Osteocyte (in vitro differentiated cells): ENCODE measurements at regions not wholly inside any gene's neighbourhood (a gene's known extent, or its start where the extent isn't known, plus 50 kb on each side); places are given as distances from the start of the nearest gene placed in this dataset.

Experiments
- DNase-seq: peaks from one replicate; pipeline ENCODE4 v3.0.0; 2021; ENCODE audit warnings: mixed read lengths; ENCODE audit not compliant: unreplicated experiment; ENCODE audit errors: extremely low spot score
- H3K27ac Mint-ChIP-seq: one replicate; pipeline ENCODE4 v1.8.0; 2021; ENCODE audit warnings: mild to moderate bottlenecking, mixed read lengths; ENCODE audit not compliant: unreplicated experiment
- H3K27me3 Mint-ChIP-seq: one replicate; pipeline ENCODE4 v1.8.0; 2021; ENCODE audit warnings: mixed read lengths; ENCODE audit not compliant: unreplicated experiment
- H3K36me3 Mint-ChIP-seq: one replicate; pipeline ENCODE4 v1.8.0; 2021; ENCODE audit warnings: mixed read lengths; ENCODE audit not compliant: unreplicated experiment
- H3K4me1 Mint-ChIP-seq: one replicate; pipeline ENCODE4 v1.8.0; 2021; ENCODE audit warnings: mixed read lengths; ENCODE audit not compliant: unreplicated experiment
- H3K4me3 Mint-ChIP-seq: one replicate; pipeline ENCODE4 v1.8.0; 2021; ENCODE audit warnings: mild to moderate bottlenecking, moderate library complexity, mixed read lengths; ENCODE audit not compliant: unreplicated experiment
- H3K9me3 Mint-ChIP-seq: one replicate; pipeline ENCODE4 v1.8.0; 2021; ENCODE audit warnings: mixed read lengths; ENCODE audit not compliant: unreplicated experiment
- CTCF ChIP-seq: fragments of 200-600 bp; sonication (generic); IDR thresholded peaks from 2 replicates; pipeline ENCODE4 v1.5.0; 2021; ENCODE audit warnings: antibody characterized with exemption, mild to moderate bottlenecking, moderate library complexity

- no peak for TF ChIP-seq CTCF
- peaks cover 30% of the 10 kb centered on the region for H3K4me1 Mint-ChIP-seq
- DNase-seq, result no peak
- H3K9me3 Mint-ChIP-seq, result peaks cover 25% of the 10 kb centered on the region
- H3K36me3 Mint-ChIP-seq, result peaks cover 11% of the 10 kb centered on the region
- H3K4me3 Mint-ChIP-seq, result no peak overlapping the region
- no peak overlapping the region for H3K27ac Mint-ChIP-seq
- H3K27me3 Mint-ChIP-seq, result no peaks in the 10 kb centered on the region
Observed at GRCh38 chr2:128425731-128426620, 107.3 kb upstream of the HS6ST1 start.

- H3K4me3 Mint-ChIP-seq, result no peak overlapping the region
- TF ChIP-seq CTCF, result no peak
- H3K4me1 Mint-ChIP-seq, result peaks cover 27% of the 10 kb centered on the region
- no peaks in the 10 kb centered on the region for H3K27me3 Mint-ChIP-seq
- H3K27ac Mint-ChIP-seq, result no peak overlapping the region
- peaks cover 35% of the 10 kb centered on the region for H3K9me3 Mint-ChIP-seq
- no peak for DNase-seq
- peaks cover 11% of the 10 kb centered on the region for H3K36me3 Mint-ChIP-seq
Observed at GRCh38 chr2:128427413-128427755, 108.7 kb upstream of the HS6ST1 start.

GRCh38 chr2:128428415-128428814 is 109.7 kb upstream of the HS6ST1 start:
- no peak overlapping the region for H3K27ac Mint-ChIP-seq
- DNase-seq, result no peak
- TF ChIP-seq CTCF, result no peak
- H3K27me3 Mint-ChIP-seq, result no peaks in the 10 kb centered on the region
- peaks cover 33% of the 10 kb centered on the region for H3K9me3 Mint-ChIP-seq
- H3K4me3 Mint-ChIP-seq, result no peak overlapping the region
- H3K4me1 Mint-ChIP-seq, result peaks cover 20% of the 10 kb centered on the region
- peaks cover 11% of the 10 kb centered on the region for H3K36me3 Mint-ChIP-seq

GRCh38 chr2:128432423-128432822 is 113.8 kb upstream of the HS6ST1 start:
- H3K27ac Mint-ChIP-seq, result no peak overlapping the region
- H3K27me3 Mint-ChIP-seq, result no peaks in the 10 kb centered on the region

More at GRCh38 chr2:128432423-128432822, 113.8 kb upstream of the HS6ST1 start:
- no peak overlapping the region for H3K4me3 Mint-ChIP-seq
- peaks cover 11% of the 10 kb centered on the region for H3K36me3 Mint-ChIP-seq
- no peak for DNase-seq
- peaks cover 2% of the 10 kb centered on the region for H3K4me1 Mint-ChIP-seq
- no peak for TF ChIP-seq CTCF
- peaks cover 33% of the 10 kb centered on the region for H3K9me3 Mint-ChIP-seq
